H1 (cell line): ENCODE measurements at regions not wholly inside any gene's neighbourhood (a gene's known extent, or its start where the extent isn't known, plus 50 kb on each side); places are given as distances from the start of the nearest gene placed in this dataset.

ENCODE experiments used
- CTCF ChIA-PET: fragments of 300-600 bp; sonication (Branson Sonifier 250); formaldehyde crosslinking; loops from one replicate; lab custom pipeline; 2021; ENCODE audit not compliant: partially characterized antibody; lab: Charles Lee
- POLR2A ChIA-PET: fragments of 300-600 bp; sonication (Branson Sonifier 250); formaldehyde crosslinking; loops from one replicate; lab custom pipeline; 2021; ENCODE audit warnings: inconsistent platforms; ENCODE audit not compliant: partially characterized antibody; lab: Charles Lee
- DNase-seq, 2 experiments: peaks; one replicate each; pipeline versions ENCODE4 v3.0.0 to v3.0.0-alpha.2; 2010 to 2022; ENCODE audit warnings: low spot score in 2 of 2, low read depth in 1 of 2, mixed read lengths in 1 of 2
- FAIRE-seq: peaks from 2 replicates; lab custom pipeline; 2011; peaks lifted over from hg19 to GRCh38; lab: Jason Lieb, UNC
- H2AFZ ChIP-seq: 2 replicates; pipeline ENCODE4 v1.8.1; 2012; ENCODE audit warnings: low read length, inconsistent platforms
- H2AK5ac ChIP-seq: 2 replicates; pipeline ENCODE4 v1.6.1; 2013; ENCODE audit warnings: low read depth, low read length
- H2BK120ac ChIP-seq: replicated peaks from 2 replicates; pipeline ENCODE3; 2013; ENCODE audit warnings: low read depth, low read length, inconsistent platforms
- H2BK12ac ChIP-seq: 2 replicates; pipeline ENCODE4 v1.6.1; 2013; ENCODE audit warnings: low read depth, low read length
- H2BK15ac ChIP-seq: 2 replicates; pipeline ENCODE4 v1.6.1; 2013; ENCODE audit warnings: low read length
- H2BK20ac ChIP-seq: 2 replicates; pipeline ENCODE4 v1.6.1; 2013; ENCODE audit warnings: low read length
- H2BK5ac ChIP-seq: 2 replicates; pipeline ENCODE4 v1.6.1; 2013; ENCODE audit warnings: low read depth, low read length
- H3K14ac ChIP-seq: 2 replicates; pipeline ENCODE4 v1.6.1; 2013; ENCODE audit warnings: inconsistent platforms; ENCODE audit not compliant: insufficient read length
- H3K18ac ChIP-seq: 2 replicates; pipeline ENCODE4 v1.6.1; 2013; ENCODE audit warnings: low read length; ENCODE audit errors: extremely low read depth
- H3K23ac ChIP-seq: 2 replicates; pipeline ENCODE4 v1.6.1; 2013; ENCODE audit warnings: inconsistent platforms; ENCODE audit not compliant: insufficient read length
- H3K23me2 ChIP-seq: 2 replicates; pipeline ENCODE4 v1.6.1; 2013; ENCODE audit warnings: low read depth, low read length
- H3K27ac ChIP-seq: 2 replicates; pipeline ENCODE4 v1.6.1; 2011; ENCODE audit warnings: low read depth, low read length, inconsistent platforms
- H3K27me3 ChIP-seq, 4 experiments: replicated peaks in 1 of 4; 1 replicate in 1 of 4; 2 replicates in 3 of 4; pipeline versions ENCODE4 v1.6.1 to v1.8.1; 2011 to 2013; ENCODE audit warnings: low read length in 3 of 4, mild to moderate bottlenecking in 3 of 4, inconsistent platforms in 2 of 4, mixed read lengths in 2 of 4, moderate library complexity in 1 of 4; ENCODE audit not compliant: control insufficient read depth in 3 of 4, insufficient read depth in 3 of 4; ENCODE audit errors: extremely low read depth in 1 of 4
- H3K36me3 ChIP-seq, 4 experiments: 2 replicates each; pipeline versions ENCODE4 v1.6.1 to v1.8.1; 2011 to 2013; ENCODE audit warnings: mild to moderate bottlenecking in 4 of 4, low read length in 3 of 4, moderate library complexity in 2 of 4, control low read depth in 1 of 4, inconsistent platforms in 1 of 4; ENCODE audit not compliant: insufficient read depth in 4 of 4, control insufficient read depth in 2 of 4
- H3K4ac ChIP-seq: replicated peaks from 2 replicates; pipeline ENCODE3; 2013; ENCODE audit warnings: low read length, low read depth, mixed read lengths, inconsistent platforms; ENCODE audit not compliant: insufficient read length
- H3K4me1 ChIP-seq, 4 experiments: replicated peaks in 1 of 4; 1 replicate in 1 of 4; 2 replicates in 3 of 4; pipeline versions ENCODE4 v1.6.1 to v1.8.1; 2011 to 2013; ENCODE audit warnings: low read length in 3 of 4, inconsistent platforms in 2 of 4, mixed read lengths in 1 of 4; ENCODE audit not compliant: insufficient read depth in 4 of 4, control insufficient read depth in 3 of 4
- H3K4me2 ChIP-seq, 2 experiments: 2 replicates each; pipeline versions ENCODE4 v1.6.1 to v1.8.1; 2011 to 2013; ENCODE audit warnings: low read depth in 2 of 2, low read length in 2 of 2, control low read depth in 1 of 2, inconsistent platforms in 1 of 2, mild to moderate bottlenecking in 1 of 2; ENCODE audit not compliant: insufficient read depth in 1 of 2
- H3K4me3 ChIP-seq, 4 experiments: fragments of 200-600, 300-600 bp in 1 of 4; sonication (generic), shearing (Covaris generic), sonication (Bioruptor Twin) in 1 of 4; 2 replicates each; pipeline versions ENCODE4 v1.5.1 to v1.8.1; 2011 to 2016; ENCODE audit warnings: low read length in 4 of 4, low read depth in 3 of 4, control low read depth in 2 of 4, inconsistent platforms in 2 of 4, mild to moderate bottlenecking in 2 of 4, mixed read lengths in 1 of 4, moderate library complexity in 1 of 4; ENCODE audit not compliant: insufficient read depth in 2 of 4; ENCODE audit errors: extremely low read depth in 1 of 4
- H3K56ac ChIP-seq: replicated peaks from 2 replicates; pipeline ENCODE3; 2013; ENCODE audit warnings: low read depth, mild to moderate bottlenecking, mixed read lengths, low read length, inconsistent platforms; ENCODE audit not compliant: insufficient read length
- H3K79me1 ChIP-seq: 2 replicates; pipeline ENCODE4 v1.6.1; 2013; ENCODE audit warnings: low read depth, low read length, control low read depth
- H3K79me2 ChIP-seq, 2 experiments: 2 replicates each; pipeline versions ENCODE4 v1.6.1 to v1.8.1; 2012 to 2013; ENCODE audit warnings: low read length in 2 of 2, mild to moderate bottlenecking in 2 of 2, inconsistent platforms in 1 of 2; ENCODE audit not compliant: insufficient read depth in 2 of 2, control insufficient read depth in 1 of 2
- H3K9ac ChIP-seq, 4 experiments: replicated peaks in 1 of 4; 1 replicate in 1 of 4; 2 replicates in 3 of 4; pipeline versions ENCODE4 v1.6.1 to v1.8.1; 2011 to 2013; ENCODE audit warnings: low read depth in 3 of 4, low read length in 3 of 4, control low read depth in 2 of 4, mild to moderate bottlenecking in 2 of 4, moderate library complexity in 2 of 4, inconsistent platforms in 1 of 4; ENCODE audit errors: extremely low read depth in 1 of 4
- H3K9me3 ChIP-seq, 2 experiments: 2 replicates each; pipeline versions ENCODE4 v1.6.1 to v1.8.1; 2012 to 2013; ENCODE audit warnings: mild to moderate bottlenecking in 2 of 2, moderate library complexity in 2 of 2, control low read depth in 1 of 2, inconsistent platforms in 1 of 2, low read depth in 1 of 2, low read length in 1 of 2, mixed read lengths in 1 of 2; ENCODE audit not compliant: insufficient read depth in 2 of 2
- H4K20me1 ChIP-seq, 2 experiments: replicated peaks in 1 of 2; 2 replicates each; pipeline versions ENCODE3 to v1.8.1; 2011 to 2013; ENCODE audit warnings: inconsistent platforms in 2 of 2, low read length in 2 of 2, mild to moderate bottlenecking in 1 of 2; ENCODE audit not compliant: insufficient read depth in 2 of 2, control insufficient read depth in 1 of 2
- H4K5ac ChIP-seq: 2 replicates; pipeline ENCODE4 v1.6.1; 2013; ENCODE audit warnings: low read length, low read depth, mixed read lengths, inconsistent platforms; ENCODE audit not compliant: insufficient read length
- H4K8ac ChIP-seq: 2 replicates; pipeline ENCODE4 v1.8.0; 2013; ENCODE audit warnings: mild to moderate bottlenecking, moderate library complexity, low read length, inconsistent platforms; ENCODE audit not compliant: insufficient read depth; ENCODE audit errors: extremely low read depth
- H4K91ac ChIP-seq: replicated peaks from 2 replicates; pipeline ENCODE3; 2013; ENCODE audit warnings: low read length, mixed read lengths, inconsistent platforms; ENCODE audit not compliant: insufficient read length
- ATF2 ChIP-seq: IDR thresholded peaks from 2 replicates; pipeline ENCODE4 v1.6.1; 2012; ENCODE audit warnings: low read length, inconsistent platforms
- CEBPB ChIP-seq: IDR thresholded peaks from 2 replicates; pipeline ENCODE4 v1.6.1; 2012; ENCODE audit warnings: low read depth, low read length
- E2F6 ChIP-seq: IDR thresholded peaks from 2 replicates; pipeline ENCODE4 v1.6.1; 2012; ENCODE audit warnings: inconsistent platforms
- EGR1 ChIP-seq: IDR thresholded peaks from 2 replicates; pipeline ENCODE4 v1.6.1; 2011; ENCODE audit warnings: low read depth, low read length, borderline replicate concordance
- POLR2AphosphoS5 ChIP-seq: IDR thresholded peaks from 2 replicates; pipeline ENCODE4 v1.6.1; 2011; ENCODE audit warnings: low read depth, low read length
- WGBS, 2 experiments: shearing (Covaris generic) in 1 of 2; methylation state at CpG; one replicate each; pipeline versions ENCODE4 v1.1.6 to v1.1.7; 2013 to 2015; ENCODE audit warnings: low lambda C conversion rate in 2 of 2, mixed read lengths in 2 of 2, inconsistent platforms in 1 of 2, low coverage in 1 of 2, missing lambda C conversion rate in 1 of 2; ENCODE audit not compliant: insufficient replicate concordance in 2 of 2, insufficient coverage in 1 of 2, insufficient read length in 1 of 2; ENCODE audit errors: extremely low coverage in 1 of 2, missing lambda C conversion rate in 1 of 2; 5-methylcytosine and 5-hydroxymethylcytosine counted together

- no peak overlapping the region for H3K56ac ChIP-seq
Measured at GRCh38 chr5:26386532-26386931, 651.9 kb downstream of the CDH9 start.

More at GRCh38 chr5:26386532-26386931, 651.9 kb downstream of the CDH9 start:
- H3K14ac ChIP-seq: no peak overlapping the region
- H2AFZ ChIP-seq: no peak overlapping the region
- no peak overlapping the region for H3K4me2 ChIP-seq
- no peak overlapping the region for H3K23ac ChIP-seq
- no peak overlapping the region for H4K5ac ChIP-seq
- no peaks in the 10 kb centered on the region for H4K20me1 ChIP-seq
- H3K4ac ChIP-seq: no peak overlapping the region
- no peaks in the 10 kb centered on the region; a peak in 1 of 7 replicates for H3K4me1 ChIP-seq
- DNase-seq: no peak
- H2BK15ac ChIP-seq: no peak overlapping the region
- ChIA-PET POLR2A (no interaction called here), CTCF (no interaction called here)
- no peak overlapping the region for H2BK5ac ChIP-seq
- no peak overlapping the region for H3K9ac ChIP-seq
- WGBS, 2 experiments: 95% methylated on average over 1 of the region's 1 CpG; no CpG with 5 or more reads in 1 of the 2 experiments
- no peaks in the 10 kb centered on the region for H3K79me1 ChIP-seq
- H4K8ac ChIP-seq: no peak overlapping the region
- no peak overlapping the region for H2AK5ac ChIP-seq
- no peaks in the 10 kb centered on the region for H3K79me2 ChIP-seq
- FAIRE-seq: no peak
- H3K27ac ChIP-seq: no peak overlapping the region
- no peak overlapping the region for H4K91ac ChIP-seq
- H3K27me3 ChIP-seq: no peaks in the 10 kb centered on the region
- no peak overlapping the region for H3K18ac ChIP-seq
- TF ChIP-seq EGR1 (no peak), ATF2 (no peak), E2F6 (no peak), CEBPB (peak; percentile 65; the same call in 1 of the 2 replicates), POLR2AphosphoS5 (no peak)
- no peaks in the 10 kb centered on the region for H3K23me2 ChIP-seq
- H2BK120ac ChIP-seq: no peak overlapping the region
- H3K4me3 ChIP-seq: no peak overlapping the region
- H2BK12ac ChIP-seq: no peak overlapping the region
- no peaks in the 10 kb centered on the region for H3K9me3 ChIP-seq
- no peaks in the 10 kb centered on the region for H3K36me3 ChIP-seq
- H2BK20ac ChIP-seq: no peak overlapping the region
